ENCODE measurements at regions not wholly inside any gene's neighbourhood (a gene's known extent, or its start where the extent isn't known, plus 50 kb on each side); places are given as distances from the start of the nearest gene placed in this dataset.

GRCh38 chr1:30466026-30466425, 257.4 kb downstream of the MATN1 start:
- H3K4me3 ChIP-seq = no peak overlapping the region
- ATAC-seq = no peak
- no peak for FAIRE-seq

More at GRCh38 chr1:30466026-30466425, 257.4 kb downstream of the MATN1 start:
- SMC1A ChIA-PET (ENCODE audit: uncharacterized antibody, unreplicated experiment) = no interaction called here
- RAD21 ChIA-PET (ENCODE audit: unreplicated experiment) = interaction anchor here (0.5 kb wide), 1 partner anchor 1323 kb away, joined by 4 read pairs; no protein-coding TSS in a partner anchor
- Histone ChIP-seq H3K4me2 (ENCODE audit: control insufficient read depth, insufficient read depth) (no peak overlapping the region), H2AFZ (ENCODE audit: control insufficient read depth, low read depth, low read length) (no peak overlapping the region), H3K4me1 (ENCODE audit: control insufficient read depth, insufficient read depth, low read length) (no peaks in the 10 kb centered on the region), H3K27me3 (replicated peaks in 1 of 2; ENCODE audit: control insufficient read depth in 2 of 2, insufficient read depth in 2 of 2, low read length in 1 of 2) (no peaks in the 10 kb centered on the region; a peak in 1 of 4 replicates), H3K27ac (ENCODE audit: control insufficient read depth, insufficient read depth) (no peak overlapping the region), H3K9ac (ENCODE audit: control insufficient read depth, insufficient read depth, low read length) (no peak overlapping the region), H4K20me1 (ENCODE audit: control insufficient read depth, insufficient read depth) (no peaks in the 10 kb centered on the region; the same call in 1 of the 2 replicates), H3K9me3 (replicated peaks; ENCODE audit: control insufficient read depth, insufficient read depth, low read length) (no peaks in the 10 kb centered on the region), H3K79me2 (ENCODE audit: control insufficient read depth, insufficient read depth, low read length) (no peaks in the 10 kb centered on the region), H3K36me3 (ENCODE audit: control insufficient read depth in 2 of 2, insufficient read depth in 2 of 2, low read length in 1 of 2) (no peaks in the 10 kb centered on the region)
- WGBS (ENCODE audit: insufficient coverage, insufficient replicate concordance, low lambda C conversion rate, missing lambda C conversion rate) = 6% methylated on average over 4 of the region's 4 CpGs
- POLR2A ChIA-PET = no interaction called here
- TF ChIP-seq SMARCA5 (IDR thresholded peaks at IDR 0.05) (no peak), RUNX3 (IDR thresholded peaks at IDR 0.05; ENCODE audit: low read length) (no peak), WRNIP1 (IDR thresholded peaks at IDR 0.05; ENCODE audit: borderline replicate concordance, low read depth, low read length) (no peak), STAT1 (conservative IDR thresholded peaks at IDR 0.05) (no peak), NBN (IDR thresholded peaks at IDR 0.05) (no peak), POU2F2 (IDR thresholded peaks at IDR 0.05; ENCODE audit: borderline replicate concordance, low read depth, low read length) (no peak), PRDM15 (CRISPR knock-in tag; IDR thresholded peaks at IDR 0.05) (no peak), RAD51 (IDR thresholded peaks at IDR 0.05) (no peak), ZNF274 (IDR thresholded peaks at IDR 0.05; ENCODE audit: insufficient read depth, insufficient read length) (no peak), BHLHE40 (IDR thresholded peaks at IDR 0.05; ENCODE audit: borderline replicate concordance in 1 of 2, low read depth in 2 of 2, low read length in 1 of 2) (no peak), PBX3 (IDR thresholded peaks at IDR 0.05; ENCODE audit: insufficient replicate concordance, low read depth, low read length) (no peak), POLR2AphosphoS5 (IDR thresholded peaks at IDR 0.05; ENCODE audit: low read length) (no peak), HCFC1 (IDR thresholded peaks at IDR 0.05; ENCODE audit: low read length) (no peak), SIX5 (IDR thresholded peaks at IDR 0.05; ENCODE audit: low read depth, low read length, severe bottlenecking) (no peak), TCF3 (IDR thresholded peaks at IDR 0.05; ENCODE audit: borderline replicate concordance, insufficient read depth, low read depth, low read length) (no peak), SMC3 (IDR thresholded peaks at IDR 0.05; ENCODE audit: borderline replicate concordance, low read length) (no peak), NRF1 (conservative IDR thresholded peaks at IDR 0.05; ENCODE audit: low read depth, low read length) (no peak), MXI1 (IDR thresholded peaks at IDR 0.05; ENCODE audit: low read depth, low read length) (no peak), NKRF (conservative IDR thresholded peaks at IDR 0.05) (no peak), RCOR1 (conservative IDR thresholded peaks at IDR 0.05; ENCODE audit: low read depth, low read length) (no peak)
- BruUV-seq (replicated peaks) = no TSS peak
- intact Hi-C loops (cut with micrococcal nuclease; ENCODE audit: unreplicated experiment) = no loop called here
- in situ Hi-C loops (cut with MboI) = no loop called here
- DNase-seq (ENCODE audit: low read depth, low spot score) = no peak
- CTCF ChIA-PET = no interaction called here
